ENCODE measurements at regions not wholly inside any gene's neighbourhood (a gene's known extent, or its start where the extent isn't known, plus 50 kb on each side); places are given as distances from the start of the nearest gene placed in this dataset.

GRCh38 chr18:41009926-41010325 lies 945.1 kb upstream of the PIK3C3 start:
- Histone ChIP-seq H3K36me3 (no peaks in the 10 kb centered on the region), H3K4me3 (no peak overlapping the region), H3K27ac (no peak overlapping the region), H3K4me1 (no peaks in the 10 kb centered on the region), H3K27me3 (ENCODE audit: low read depth) (no peaks in the 10 kb centered on the region), H3K9me3 (no peaks in the 10 kb centered on the region)
- ATAC-seq (no peak), DNase-seq (no peak)
- intact Hi-C loops (cut with DNase I) = no loop called here
- no peak for TF ChIP-seq CTCF (IDR thresholded peaks at IDR 0.05)

GRCh38 chr18:41004324-41004723 lies 950.7 kb upstream of the PIK3C3 start:
- no peaks in the 10 kb centered on the region for H3K9me3 ChIP-seq
- H3K4me3 ChIP-seq = no peak overlapping the region
- no peaks in the 10 kb centered on the region for H3K4me1 ChIP-seq
- intact Hi-C loops (cut with DNase I) = no loop called here
- H3K36me3 ChIP-seq = no peaks in the 10 kb centered on the region
- H3K27me3 ChIP-seq (ENCODE audit: low read depth) = no peaks in the 10 kb centered on the region
- no peak for TF ChIP-seq CTCF (IDR thresholded peaks at IDR 0.05)
- no peak overlapping the region for H3K27ac ChIP-seq
- no peak for ATAC-seq
- DNase-seq = no peak

- H3K36me3 ChIP-seq = no peaks in the 10 kb centered on the region
- no peak overlapping the region for H3K27ac ChIP-seq
- no peaks in the 10 kb centered on the region for H3K4me1 ChIP-seq
- intact Hi-C loops (cut with DNase I) = no loop called here
- no peak for TF ChIP-seq CTCF (IDR thresholded peaks at IDR 0.05)
- no peaks in the 10 kb centered on the region for H3K9me3 ChIP-seq
- DNase-seq (no peak), ATAC-seq (no peak)
- H3K4me3 ChIP-seq = no peak overlapping the region
- H3K27me3 ChIP-seq (ENCODE audit: low read depth) = no peaks in the 10 kb centered on the region
Observed at GRCh38 chr18:40995529-40995928, 959.5 kb upstream of the PIK3C3 start.

GRCh38 chr18:40993363-40993762 lies 961.7 kb upstream of the PIK3C3 start:
- intact Hi-C loops (cut with DNase I) = no loop called here
- Histone ChIP-seq H3K4me1 (no peaks in the 10 kb centered on the region), H3K36me3 (no peaks in the 10 kb centered on the region), H3K27ac (no peak overlapping the region), H3K9me3 (no peaks in the 10 kb centered on the region), H3K27me3 (ENCODE audit: low read depth) (no peaks in the 10 kb centered on the region), H3K4me3 (no peak overlapping the region)
- DNase-seq = no peak
- ATAC-seq = no peak
- TF ChIP-seq CTCF (IDR thresholded peaks at IDR 0.05) = no peak

- no peaks in the 10 kb centered on the region for H3K9me3 ChIP-seq
- H3K4me3 ChIP-seq = no peak overlapping the region
- no peaks in the 10 kb centered on the region for H3K36me3 ChIP-seq
- TF ChIP-seq CTCF (IDR thresholded peaks at IDR 0.05) = no peak
- H3K27me3 ChIP-seq (ENCODE audit: low read depth) = no peaks in the 10 kb centered on the region
- H3K27ac ChIP-seq = no peak overlapping the region
- ATAC-seq (no peak), DNase-seq (no peak)
- H3K4me1 ChIP-seq = no peaks in the 10 kb centered on the region
- intact Hi-C loops (cut with DNase I) = no loop called here
Observed at GRCh38 chr18:40987581-40987980, 967.5 kb upstream of the PIK3C3 start.

GRCh38 chr18:40985436-40985835 lies 969.6 kb upstream of the PIK3C3 start:
- intact Hi-C loops (cut with DNase I) = no loop called here
- Histone ChIP-seq H3K27ac (no peak overlapping the region), H3K4me1 (no peaks in the 10 kb centered on the region), H3K27me3 (ENCODE audit: low read depth) (no peaks in the 10 kb centered on the region), H3K9me3 (no peaks in the 10 kb centered on the region), H3K4me3 (no peak overlapping the region), H3K36me3 (no peaks in the 10 kb centered on the region)
- DNase-seq = no peak
- ATAC-seq = no peak
- TF ChIP-seq CTCF (IDR thresholded peaks at IDR 0.05) = no peak
